Left lung (tissue), 4 donors: ENCODE measurements at regions not wholly inside any gene's neighbourhood (a gene's known extent, or its start where the extent isn't known, plus 50 kb on each side); places are given as distances from the start of the nearest gene placed in this dataset.

ENCODE experiments used
- ATAC-seq: fragments of 200-7000 bp; cut with Tn5 transposase; one replicate; pipeline ENCODE4 v1.9.1; 2020; ENCODE audit warnings: moderate library complexity
- DNase-seq, 4 donors: peaks; one replicate each; pipeline ENCODE4 v3.0.0-alpha.2; 2013 to 2020
- H3K27ac ChIP-seq, 2 donors: fragments of 200-600 bp; sonication (generic) in 1 of 2; one replicate each; pipeline versions ENCODE4 v1.5.0 to v1.8.0; 2020 to 2021
- H3K27me3 ChIP-seq, 2 donors: fragments of 200-600 bp; sonication (generic) in 1 of 2; one replicate each; pipeline versions ENCODE4 v1.5.0 to v1.8.0; 2020 to 2021
- H3K36me3 ChIP-seq, 2 donors: fragments of 200-600 bp; sonication (generic) in 1 of 2; one replicate each; pipeline versions ENCODE4 v1.5.0 to v1.8.0; 2020 to 2021
- H3K4me1 ChIP-seq, 2 donors: fragments of 200-600 bp; one replicate each; pipeline ENCODE4 v1.8.0; 2021
- H3K4me3 ChIP-seq, 2 donors: fragments of 200-600 bp; sonication (generic) in 1 of 2; one replicate each; pipeline versions ENCODE4 v1.5.0 to v1.8.0; 2020 to 2021; ENCODE audit warnings: mild to moderate bottlenecking in 1 of 2
- H3K9me3 ChIP-seq, 2 donors: fragments of 200-600 bp; sonication (generic) in 1 of 2; one replicate each; pipeline versions ENCODE4 v1.5.0 to v1.8.0; 2020 to 2021
- intact Hi-C, 2 donors: fragments of 100-400 bp; cut with DNase I; formaldehyde crosslinking; loops; one replicate each; pipeline versions ENCODE4 v1.11.2 to v1.14.2; 2022
- TF ChIP-seq, protein P1 (sequence below), 2 donors: fragments of 200-600 bp; sonication (generic) in 1 of 2; IDR thresholded peaks; one replicate each; pipeline versions ENCODE4 v1.5.0 to v1.8.0; 2021; ENCODE audit warnings: antibody characterized with exemption in 2 of 2
- donor health status: DM: no; HTN: yes; CAD: no.
- donor health status: DM: no; HTN: no; CAD: no.

DNA sequence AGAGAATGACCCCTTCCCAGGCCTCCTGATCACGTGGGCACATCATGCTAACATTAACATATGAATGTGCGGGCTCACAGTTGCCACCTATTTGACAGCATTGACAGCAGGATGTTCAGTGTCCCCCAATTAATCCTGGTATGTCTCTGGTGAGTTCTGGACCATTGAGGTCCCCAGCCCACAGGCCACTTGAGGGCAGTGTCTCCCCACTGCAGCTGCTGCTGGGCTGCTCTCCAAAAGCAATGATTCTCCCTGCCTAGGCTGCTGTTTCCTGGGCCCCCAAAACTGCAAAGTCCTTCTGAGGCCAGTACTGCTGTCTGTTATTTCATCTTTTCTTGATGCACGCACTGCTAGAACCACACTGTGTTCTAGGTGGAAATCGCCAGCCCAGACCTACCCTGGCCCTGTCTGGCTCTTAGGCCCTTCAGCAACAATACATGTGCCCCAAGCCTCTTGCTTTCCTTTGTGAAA, 52.7 kb upstream of the MAPK4 start:
- ATAC-seq (peak; percentile 86), DNase-seq (peak in 2 of 4 donors; percentile 49 to 70)
- no peaks in the 10 kb centered on the region for H3K36me3 ChIP-seq
- TF ChIP-seq, protein P1, sequence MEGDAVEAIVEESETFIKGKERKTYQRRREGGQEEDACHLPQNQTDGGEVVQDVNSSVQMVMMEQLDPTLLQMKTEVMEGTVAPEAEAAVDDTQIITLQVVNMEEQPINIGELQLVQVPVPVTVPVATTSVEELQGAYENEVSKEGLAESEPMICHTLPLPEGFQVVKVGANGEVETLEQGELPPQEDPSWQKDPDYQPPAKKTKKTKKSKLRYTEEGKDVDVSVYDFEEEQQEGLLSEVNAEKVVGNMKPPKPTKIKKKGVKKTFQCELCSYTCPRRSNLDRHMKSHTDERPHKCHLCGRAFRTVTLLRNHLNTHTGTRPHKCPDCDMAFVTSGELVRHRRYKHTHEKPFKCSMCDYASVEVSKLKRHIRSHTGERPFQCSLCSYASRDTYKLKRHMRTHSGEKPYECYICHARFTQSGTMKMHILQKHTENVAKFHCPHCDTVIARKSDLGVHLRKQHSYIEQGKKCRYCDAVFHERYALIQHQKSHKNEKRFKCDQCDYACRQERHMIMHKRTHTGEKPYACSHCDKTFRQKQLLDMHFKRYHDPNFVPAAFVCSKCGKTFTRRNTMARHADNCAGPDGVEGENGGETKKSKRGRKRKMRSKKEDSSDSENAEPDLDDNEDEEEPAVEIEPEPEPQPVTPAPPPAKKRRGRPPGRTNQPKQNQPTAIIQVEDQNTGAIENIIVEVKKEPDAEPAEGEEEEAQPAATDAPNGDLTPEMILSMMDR (IDR thresholded peaks at IDR 0.05), result peak in 1 of 2 donors; percentile 51
- intact Hi-C loops, result no loop called here
- no peak overlapping the region for H3K4me3 ChIP-seq
- no peaks in the 10 kb centered on the region for H3K9me3 ChIP-seq
- peaks cover 0 to 5% of the 10 kb centered on the region in 2 donors for H3K27me3 ChIP-seq
- H3K4me1 ChIP-seq, result no peaks in the 10 kb centered on the region
- H3K27ac ChIP-seq, result no peak overlapping the region

DNA sequence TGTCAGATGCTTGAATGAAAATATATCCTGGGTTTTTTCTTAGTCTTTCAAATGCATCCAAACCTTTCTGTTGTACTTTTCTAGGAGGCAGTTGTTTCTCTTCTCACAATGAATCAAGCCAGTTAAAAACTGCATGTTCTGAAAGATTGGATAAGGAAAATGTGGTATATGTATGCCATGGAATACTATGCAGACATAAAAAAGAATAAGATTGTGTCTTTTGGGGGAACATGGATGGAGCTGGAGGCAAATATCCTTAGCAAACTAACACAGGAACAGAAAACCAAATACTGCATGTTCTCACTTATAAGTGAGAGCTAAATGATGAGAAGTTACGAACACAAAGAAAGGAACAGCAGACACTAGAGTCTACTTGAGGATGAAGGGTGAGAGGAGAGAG, 51.7 kb upstream of the MAPK4 start:
- DNase-seq (no peak), ATAC-seq (no peak)
- Histone ChIP-seq H3K27me3 (peaks cover 0 to 5% of the 10 kb centered on the region in 2 donors), H3K27ac (no peak overlapping the region), H3K4me3 (no peak overlapping the region), H3K36me3 (no peaks in the 10 kb centered on the region), H3K4me1 (no peaks in the 10 kb centered on the region), H3K9me3 (no peaks in the 10 kb centered on the region)
- TF ChIP-seq, protein P1 (IDR thresholded peaks at IDR 0.05), result no peak
- intact Hi-C loops, result no loop called here

DNA sequence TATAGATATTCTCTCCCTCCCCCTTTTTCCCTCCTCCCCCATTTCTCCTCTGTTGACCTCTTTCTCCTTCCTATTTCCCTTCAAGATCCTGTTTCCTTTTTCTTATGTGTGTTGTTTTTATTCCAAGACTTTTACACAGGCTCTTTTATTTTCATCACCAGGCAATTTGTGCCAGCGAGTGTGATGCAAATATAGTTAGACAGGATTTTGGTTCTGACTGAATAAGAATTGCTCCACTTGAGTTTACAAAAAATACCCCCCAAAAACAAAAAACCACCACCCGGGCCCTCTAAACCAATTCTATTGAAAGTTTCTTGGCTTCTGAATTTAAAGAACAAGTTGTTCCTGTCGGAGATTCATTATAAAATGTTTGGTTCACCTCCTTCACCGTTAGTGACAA, 50.9 kb upstream of the MAPK4 start:
- no peaks in the 10 kb centered on the region for H3K36me3 ChIP-seq
- H3K27ac ChIP-seq, result no peak overlapping the region
- TF ChIP-seq, protein P1 (IDR thresholded peaks at IDR 0.05), result no peak
- DNase-seq (no peak), ATAC-seq (no peak)
- no peak overlapping the region for H3K4me3 ChIP-seq
- H3K9me3 ChIP-seq, result no peaks in the 10 kb centered on the region
- no peaks in the 10 kb centered on the region for H3K4me1 ChIP-seq
- H3K27me3 ChIP-seq, result peaks cover 0 to 5% of the 10 kb centered on the region in 2 donors
- intact Hi-C loops, result no loop called here
